Tibial nerve (tissue), 4 donors: ENCODE measurements at regions not wholly inside any gene's neighbourhood (a gene's known extent, or its start where the extent isn't known, plus 50 kb on each side); places are given as distances from the start of the nearest gene placed in this dataset.
"Not testable (repeated sequence)": the region's sequence is repeated elsewhere in the genome, so short reads cannot be mapped to it uniquely, and the experiment has no call there.

ENCODE experiments used
- DNase-seq, 2 donors: peaks; one replicate each; pipeline ENCODE4 v3.0.0-alpha.2; 2019; ENCODE audit warnings: low spot score in 2 of 2
- H3K27ac ChIP-seq, 4 donors: fragments of 200-600 bp; sonication (generic) in 3 of 4; one replicate each; pipeline ENCODE4 v1.5.1; 2017 to 2019; ENCODE audit warnings: mild to moderate bottlenecking in 1 of 4
- H3K27me3 ChIP-seq, 2 donors: fragments of 200-600 bp; sonication (generic) in 1 of 2; one replicate each; pipeline versions ENCODE4 v1.5.1 to v1.6.0; 2017 to 2019
- H3K36me3 ChIP-seq, 3 donors: fragments of 200-600 bp; sonication (generic); one replicate each; pipeline ENCODE4 v1.5.1; 2018 to 2019
- H3K4me1 ChIP-seq, 4 donors: fragments of 200-600 bp; sonication (generic) in 3 of 4; one replicate each; pipeline ENCODE4 v1.5.1; 2017 to 2019
- H3K4me3 ChIP-seq, 4 donors: fragments of 200-600 bp; sonication (generic) in 3 of 4; one replicate each; pipeline ENCODE4 v1.5.1; 2017 to 2019; ENCODE audit warnings: mild to moderate bottlenecking in 1 of 4, moderate library complexity in 1 of 4
- H3K9me3 ChIP-seq, 4 donors: fragments of 200-600 bp; sonication (generic) in 3 of 4; one replicate each; pipeline ENCODE4 v1.5.1; 2017 to 2019
- EP300 ChIP-seq, 2 donors: sonication (generic); formaldehyde crosslinking; IDR thresholded peaks; one replicate each; pipeline ENCODE4 v1.6.1; 2017; ENCODE audit warnings: antibody characterized with exemption in 2 of 2, mild to moderate bottlenecking in 1 of 2
- POLR2A ChIP-seq, 2 donors: fragments of 450-650 bp; IDR thresholded peaks; one replicate each; pipeline ENCODE4 v1.6.1; 2017; ENCODE audit warnings: antibody characterized with exemption in 2 of 2, mild to moderate bottlenecking in 2 of 2, moderate library complexity in 2 of 2
- WGBS, 2 donors: methylation state at CpG; one replicate each; pipeline ENCODE4 v1.1.5; 2018; 5-methylcytosine and 5-hydroxymethylcytosine counted together
- TF ChIP-seq, protein P1 (sequence below), 5 experiments: fragments of 200-600 bp in 3 of 5; fragments of 450-650 bp in 2 of 5; sonication (generic) in 3 of 5; IDR thresholded peaks; one replicate each; pipeline ENCODE4 v1.5.1; 2016 to 2019; ENCODE audit warnings: antibody characterized with exemption in 5 of 5, mild to moderate bottlenecking in 3 of 5, moderate library complexity in 2 of 5

DNA sequence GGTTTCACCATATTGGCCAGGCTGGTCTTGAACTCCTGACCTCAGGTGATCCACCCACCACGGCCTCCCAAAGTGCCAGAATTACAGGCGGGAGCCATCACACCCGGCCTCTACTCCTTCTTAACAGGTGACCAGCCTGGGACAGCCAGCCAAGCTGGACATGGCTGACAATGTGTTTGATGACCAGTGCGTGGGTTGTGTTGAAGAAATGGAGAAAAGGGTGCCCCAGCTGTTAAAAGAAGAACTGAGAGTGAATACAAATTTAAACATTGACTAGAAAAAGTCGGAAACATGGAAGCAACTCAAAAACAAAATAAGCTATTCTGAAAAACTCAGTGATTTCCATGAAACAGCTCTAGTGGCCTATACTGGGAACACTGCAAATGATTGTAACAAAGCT lies 86.5 kb upstream of the CLPB start:
- H3K4me3 ChIP-seq, result no peak overlapping the region
- no peak for DNase-seq
- peaks cover 0 to 11% (median 0%) of the 10 kb centered on the region in 4 donors for H3K4me1 ChIP-seq
- H3K27ac ChIP-seq, result no peak overlapping the region
- no peak for TF ChIP-seq POLR2A (IDR thresholded peaks at IDR 0.05)
- no peak for TF ChIP-seq EP300 (IDR thresholded peaks at IDR 0.05)
- TF ChIP-seq, protein P1, sequence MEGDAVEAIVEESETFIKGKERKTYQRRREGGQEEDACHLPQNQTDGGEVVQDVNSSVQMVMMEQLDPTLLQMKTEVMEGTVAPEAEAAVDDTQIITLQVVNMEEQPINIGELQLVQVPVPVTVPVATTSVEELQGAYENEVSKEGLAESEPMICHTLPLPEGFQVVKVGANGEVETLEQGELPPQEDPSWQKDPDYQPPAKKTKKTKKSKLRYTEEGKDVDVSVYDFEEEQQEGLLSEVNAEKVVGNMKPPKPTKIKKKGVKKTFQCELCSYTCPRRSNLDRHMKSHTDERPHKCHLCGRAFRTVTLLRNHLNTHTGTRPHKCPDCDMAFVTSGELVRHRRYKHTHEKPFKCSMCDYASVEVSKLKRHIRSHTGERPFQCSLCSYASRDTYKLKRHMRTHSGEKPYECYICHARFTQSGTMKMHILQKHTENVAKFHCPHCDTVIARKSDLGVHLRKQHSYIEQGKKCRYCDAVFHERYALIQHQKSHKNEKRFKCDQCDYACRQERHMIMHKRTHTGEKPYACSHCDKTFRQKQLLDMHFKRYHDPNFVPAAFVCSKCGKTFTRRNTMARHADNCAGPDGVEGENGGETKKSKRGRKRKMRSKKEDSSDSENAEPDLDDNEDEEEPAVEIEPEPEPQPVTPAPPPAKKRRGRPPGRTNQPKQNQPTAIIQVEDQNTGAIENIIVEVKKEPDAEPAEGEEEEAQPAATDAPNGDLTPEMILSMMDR (IDR thresholded peaks at IDR 0.05), result no peak
- 69 to 72% methylated on average over 5 of the region's 5 CpGs for WGBS, 2 donors
- H3K9me3 ChIP-seq, result no peaks in the 10 kb centered on the region
- no peaks in the 10 kb centered on the region for H3K27me3 ChIP-seq
- no peaks in the 10 kb centered on the region for H3K36me3 ChIP-seq

DNA sequence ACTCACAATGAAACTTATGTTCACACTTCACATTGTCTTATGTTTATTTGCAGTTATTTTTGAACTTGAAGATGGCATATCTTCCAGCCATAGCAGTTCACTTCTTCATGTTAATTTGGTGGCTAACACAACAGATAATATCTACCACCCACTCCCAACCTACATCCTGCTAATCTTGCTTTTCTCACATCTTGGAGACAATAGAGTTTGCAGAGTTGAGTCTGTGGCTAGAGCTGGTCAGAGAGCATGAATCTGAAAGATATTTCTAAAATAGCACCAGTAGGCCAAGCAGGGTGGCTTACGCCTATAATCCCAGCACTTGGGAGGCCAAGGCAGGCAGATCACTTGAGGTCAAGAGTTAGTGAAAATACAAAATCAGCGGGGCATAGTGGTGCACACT lies 85.6 kb upstream of the CLPB start:
- not testable (repeated sequence) for H3K36me3 ChIP-seq, H3K9me3 ChIP-seq, DNase-seq, H3K27me3 ChIP-seq
- 76 to 80% methylated on average over 2 of the region's 2 CpGs for WGBS, 2 donors
- H3K27ac ChIP-seq, result peak overlapping the region in 1 of 4 donors; percentile 27
- peak overlapping the region in 2 of 4 donors; percentile 8 to 33 for H3K4me3 ChIP-seq
- H3K4me1 ChIP-seq, result peaks cover 0 to 11% (median 0%) of the 10 kb centered on the region in 4 donors

DNA sequence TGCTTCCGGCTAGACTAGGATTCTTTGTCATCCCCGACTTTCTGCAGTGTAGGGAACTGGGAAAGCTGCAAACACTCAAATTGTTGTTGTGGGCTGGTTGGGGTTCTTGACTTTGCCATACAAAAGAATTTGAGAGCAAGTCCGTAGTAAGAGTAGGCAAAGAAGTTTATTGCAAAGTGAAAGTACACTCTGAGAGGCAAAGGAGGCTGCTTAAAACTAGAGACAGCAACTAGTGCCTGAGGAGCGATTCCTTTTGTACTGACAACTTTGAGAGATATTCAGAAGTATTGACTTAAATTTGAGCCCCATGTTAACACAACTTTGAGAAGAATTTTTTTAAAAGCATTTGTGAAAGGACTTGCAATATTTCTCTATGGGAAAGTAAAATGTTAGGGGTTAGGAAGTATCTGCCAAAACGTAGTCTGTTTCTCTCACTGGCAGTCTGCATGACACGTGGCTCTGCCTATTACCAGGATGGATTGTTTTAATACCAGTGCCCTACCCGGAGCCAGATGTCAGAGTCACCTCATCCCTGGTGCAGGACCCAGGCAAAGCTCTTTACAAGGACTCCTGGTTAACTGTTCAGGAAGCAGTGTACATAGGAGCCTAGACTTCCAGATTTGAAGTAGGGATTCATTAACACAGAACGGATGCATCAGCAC lies 85.0 kb upstream of the CLPB start:
- Histone ChIP-seq H3K27ac (peak overlapping the region in 1 of 4 donors; percentile 27), H3K4me3 (peak overlapping the region; percentile 4 to 33 (median 8)), H3K4me1 (peaks cover 0 to 11% (median 0%) of the 10 kb centered on the region in 4 donors), H3K9me3 (peaks cover 0 to 3% (median 0%) of the 10 kb centered on the region in 4 donors), H3K36me3 (no peaks in the 10 kb centered on the region), H3K27me3 (no peaks in the 10 kb centered on the region)
- 24 to 41% methylated on average over 8 of the region's 8 CpGs for WGBS, 2 donors
- no peak for DNase-seq
- TF ChIP-seq POLR2A (IDR thresholded peaks at IDR 0.05), result no peak
- TF ChIP-seq, protein P1 (IDR thresholded peaks at IDR 0.05), result no peak
- no peak for TF ChIP-seq EP300 (IDR thresholded peaks at IDR 0.05)

DNA sequence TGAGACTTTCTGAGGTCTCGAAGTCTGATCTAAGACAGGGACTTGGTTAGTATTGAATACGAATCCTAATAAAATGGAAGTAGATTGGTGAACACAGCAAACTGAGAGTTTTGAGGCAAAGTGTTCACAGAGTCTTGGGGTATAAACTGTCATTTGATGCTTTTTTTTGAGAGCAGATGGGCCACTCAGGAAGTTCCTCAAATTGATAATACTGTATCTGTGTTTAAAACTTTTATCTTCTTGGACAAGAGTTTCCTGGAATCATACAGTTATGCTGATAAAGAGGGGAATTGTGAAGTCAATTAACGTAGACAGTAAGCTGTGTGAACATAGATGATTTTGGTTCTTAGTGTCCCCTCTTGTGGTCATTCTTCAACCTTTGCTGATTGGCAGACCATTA lies 80.0 kb upstream of the CLPB start:
- Histone ChIP-seq H3K4me3 (no peak overlapping the region), H3K27ac (no peak overlapping the region), H3K36me3 (no peaks in the 10 kb centered on the region), H3K4me1 (no peaks in the 10 kb centered on the region), H3K9me3 (peaks cover 0 to 31% (median 0%) of the 10 kb centered on the region in 4 donors), H3K27me3 (no peaks in the 10 kb centered on the region)
- 84 to 87% methylated on average over 3 of the region's 3 CpGs for WGBS, 2 donors
- no peak for TF ChIP-seq POLR2A (IDR thresholded peaks at IDR 0.05)
- TF ChIP-seq, protein P1 (IDR thresholded peaks at IDR 0.05), result no peak
- DNase-seq, result no peak

DNA sequence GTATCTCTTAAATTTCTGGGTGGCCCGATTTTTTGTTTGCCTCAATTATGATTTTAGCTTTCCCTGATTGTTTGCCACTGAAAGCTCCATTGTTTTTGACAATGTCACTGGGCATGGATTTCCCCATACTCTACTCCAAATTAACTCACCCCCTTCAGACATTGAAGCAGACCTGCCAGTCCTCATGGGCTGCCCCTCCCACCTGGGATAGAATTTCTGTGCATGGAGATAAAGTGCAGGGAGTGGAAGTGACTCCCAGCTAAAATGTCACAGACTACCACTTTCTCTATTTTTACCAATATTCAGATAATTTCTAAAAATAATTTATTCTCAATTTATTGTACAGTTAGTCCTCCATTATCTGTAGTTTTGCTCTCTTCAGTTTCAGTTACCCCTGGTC lies 79.1 kb upstream of the CLPB start:
- Histone ChIP-seq H3K27ac (no peak overlapping the region), H3K4me1 (no peaks in the 10 kb centered on the region), H3K27me3 (no peaks in the 10 kb centered on the region), H3K9me3 (peaks cover 0 to 38% (median 0%) of the 10 kb centered on the region in 4 donors), H3K4me3 (no peak overlapping the region), H3K36me3 (no peaks in the 10 kb centered on the region)
- no peak for DNase-seq
- WGBS, 2 donors, result 80 to 100% methylated on average over 1 of the region's 1 CpG
- TF ChIP-seq, protein P1 (IDR thresholded peaks at IDR 0.05), result no peak
- TF ChIP-seq POLR2A (IDR thresholded peaks at IDR 0.05), result no peak
- no peak for TF ChIP-seq EP300 (IDR thresholded peaks at IDR 0.05)
